ENCODE measurements at regions not wholly inside any gene's neighbourhood (a gene's known extent, or its start where the extent isn't known, plus 50 kb on each side); places are given as distances from the start of the nearest gene placed in this dataset.
A peak's percentile ranks its signal among the peaks of the same experiment; 100 is the strongest.

DNA sequence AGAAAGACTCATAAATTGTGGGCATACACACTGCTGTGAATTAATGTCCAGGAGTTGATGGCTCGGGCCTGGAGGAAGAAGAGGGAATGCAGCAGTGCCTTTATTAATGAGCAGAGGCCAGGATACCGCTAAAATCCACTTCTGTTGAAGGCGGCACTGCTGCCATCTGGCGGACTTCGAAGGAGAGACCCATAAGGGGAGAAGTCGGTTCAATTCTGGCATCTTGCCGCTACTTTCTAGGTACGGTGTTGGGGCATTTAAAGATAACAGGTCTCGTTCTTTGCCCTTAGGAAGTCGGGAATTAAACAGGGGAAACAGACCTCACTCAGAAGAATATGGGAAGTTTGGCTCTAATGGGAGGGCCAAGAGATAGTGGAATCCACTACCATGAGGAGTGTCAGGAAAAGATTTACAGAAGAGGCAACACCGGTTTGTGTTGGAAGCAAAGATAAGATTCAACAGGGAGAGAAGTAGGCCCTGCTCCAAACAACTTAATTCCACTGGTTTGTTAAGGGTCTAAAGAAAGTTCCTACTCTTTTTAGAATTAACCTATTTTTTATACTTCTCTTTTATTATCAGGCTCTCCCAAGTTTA is 133.6 kb upstream of the GIMD1 start:
- peak; percentile 60 for TF ChIP-seq CTCF (IDR thresholded peaks at IDR 0.05; ENCODE audit: extremely low read depth, missing control alignments)
- DNase-seq (ENCODE audit: low spot score) = peak; percentile 47

- DNase-seq (ENCODE audit: low spot score) = no peak
Observed at GRCh38 chr4:106497271-106497670, 128.7 kb upstream of the GIMD1 start.

GRCh38 chr4:106496061-106496460 is 127.5 kb upstream of the GIMD1 start:
- no peak for DNase-seq (ENCODE audit: low spot score)
- no peak for TF ChIP-seq CTCF (IDR thresholded peaks at IDR 0.05; ENCODE audit: extremely low read depth, missing control alignments)

More at GRCh38 chr4:106497271-106497670, 128.7 kb upstream of the GIMD1 start:
- no peak for TF ChIP-seq CTCF (IDR thresholded peaks at IDR 0.05; ENCODE audit: extremely low read depth, missing control alignments)

DNA sequence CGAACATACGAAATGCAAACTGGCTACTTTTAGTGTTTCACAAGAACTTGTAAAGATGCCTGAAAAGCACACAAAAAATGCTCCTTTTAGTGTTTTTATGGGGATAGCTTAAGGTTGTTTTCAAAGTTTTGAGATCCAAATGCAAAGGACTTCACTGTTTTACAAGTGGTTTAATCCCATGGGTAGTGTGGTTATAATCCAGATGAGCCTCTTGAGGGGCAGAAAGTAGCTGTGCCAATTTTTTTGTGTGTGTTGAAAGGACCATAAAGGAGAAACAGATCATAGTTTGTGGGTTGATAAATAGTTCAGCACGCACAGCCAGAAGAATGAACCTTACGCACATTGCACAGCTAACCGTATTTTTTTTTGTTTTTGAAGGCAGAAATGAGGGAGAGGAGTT is 126.9 kb upstream of the GIMD1 start:
- DNase-seq (ENCODE audit: low spot score) = no peak
- no peak for TF ChIP-seq CTCF (IDR thresholded peaks at IDR 0.05; ENCODE audit: extremely low read depth, missing control alignments)

- TF ChIP-seq CTCF (IDR thresholded peaks at IDR 0.05; ENCODE audit: extremely low read depth, missing control alignments) = no peak
- no peak for DNase-seq (ENCODE audit: low spot score)
Observed at GRCh38 chr4:106494066-106494465, 125.5 kb upstream of the GIMD1 start.

- DNase-seq (ENCODE audit: low spot score) = no peak
- TF ChIP-seq CTCF (IDR thresholded peaks at IDR 0.05; ENCODE audit: extremely low read depth, missing control alignments) = no peak
Observed at GRCh38 chr4:106493086-106493485, 124.5 kb upstream of the GIMD1 start.

- TF ChIP-seq CTCF (IDR thresholded peaks at IDR 0.05; ENCODE audit: extremely low read depth, missing control alignments) = no peak
- no peak for DNase-seq (ENCODE audit: low spot score)
Observed at GRCh38 chr4:106486533-106486932, 118.0 kb upstream of the GIMD1 start.

Measured in GM20000 (cell line).